D341Med (cell line): ENCODE measurements at regions not wholly inside any gene's neighbourhood (a gene's known extent, or its start where the extent isn't known, plus 50 kb on each side); places are given as distances from the start of the nearest gene placed in this dataset.
"Not testable (repeated sequence)": the region's sequence is repeated elsewhere in the genome, so short reads cannot be mapped to it uniquely, and the experiment has no call there.

ENCODE experiments used
- DNase-seq: peaks from one replicate; pipeline ENCODE4 v3.0.0; 2012; ENCODE audit warnings: low spot score

- no peak for DNase-seq
Observed at GRCh38 chr7:119105381-119105780, 880.9 kb downstream of the ANKRD7 start.

- no peak for DNase-seq
Observed at GRCh38 chr7:119123326-119123725, 898.8 kb downstream of the ANKRD7 start.

- DNase-seq, result no peak
Observed at GRCh38 chr7:119127706-119128105, 903.2 kb downstream of the ANKRD7 start.

- no peak for DNase-seq
Observed at GRCh38 chr7:119132436-119132835, 907.9 kb downstream of the ANKRD7 start.

GRCh38 chr7:119167431-119167830, 942.9 kb downstream of the ANKRD7 start:
- no peak for DNase-seq

- DNase-seq, result no peak
Observed at GRCh38 chr7:119172043-119172442, 947.5 kb downstream of the ANKRD7 start.

- peak; percentile 48 for DNase-seq
Observed at GRCh38 chr7:119175911-119176627, 951.6 kb downstream of the ANKRD7 start.

- no peak for DNase-seq
Observed at GRCh38 chr7:119177863-119178262, 953.4 kb downstream of the ANKRD7 start.

- no peak for DNase-seq
Observed at GRCh38 chr7:119184124-119184788, 959.8 kb downstream of the ANKRD7 start.

- no peak for DNase-seq
Observed at GRCh38 chr7:119196183-119196582, 971.7 kb downstream of the ANKRD7 start.

GRCh38 chr7:119197172-119197876, 972.8 kb downstream of the ANKRD7 start:
- peak; percentile 10 for DNase-seq

- DNase-seq, result peak; percentile 62
Observed at GRCh38 chr7:119197877-119198527, 973.5 kb downstream of the ANKRD7 start.

- DNase-seq, result no peak
Observed at GRCh38 chr7:119219663-119220062, 995.2 kb downstream of the ANKRD7 start.

- no peak for DNase-seq
Observed at GRCh38 chr7:119223930-119224329, 999.4 kb downstream of the ANKRD7 start.

GRCh38 chr7:119228482-119228881, 1004.0 kb downstream of the ANKRD7 start:
- DNase-seq, result no peak

GRCh38 chr7:119232091-119232490, 1007.6 kb downstream of the ANKRD7 start:
- DNase-seq, result no peak

GRCh38 chr7:119233015-119233414, 1008.5 kb downstream of the ANKRD7 start:
- DNase-seq, result no peak

- no peak for DNase-seq
Observed at GRCh38 chr7:119252962-119253361, 1020.0 kb upstream of the KCND2 start.

GRCh38 chr7:119254742-119255141, 1018.2 kb upstream of the KCND2 start:
- no peak for DNase-seq

GRCh38 chr7:119256001-119256400, 1017.0 kb upstream of the KCND2 start:
- no peak for DNase-seq

GRCh38 chr7:119256446-119257131, 1016.4 kb upstream of the KCND2 start:
- no peak for DNase-seq

GRCh38 chr7:119266790-119267189, 1006.2 kb upstream of the KCND2 start:
- not testable (repeated sequence) for DNase-seq
